HCT116 (cell line): ENCODE measurements at regions not wholly inside any gene's neighbourhood (a gene's known extent, or its start where the extent isn't known, plus 50 kb on each side); places are given as distances from the start of the nearest gene placed in this dataset.

ENCODE experiments used
- ATAC-seq: fragments of 200-7000 bp; cut with Tn5 transposase; 2 replicates; pipeline ENCODE4 v1.9.1; 2020; ENCODE audit warnings: mild to moderate bottlenecking, moderate library complexity
- BruUV-seq: library from RNA; stranded (reverse); fragments of 400-500 nt; replicated peaks from 2 replicates; lab custom pipeline; 2021; lab: Mats Ljungman, UMichigan
- CTCF ChIA-PET: fragments of 300-600 bp; sonication (Branson Sonifier 250); formaldehyde crosslinking; loops from one replicate; lab custom pipeline; 2021; ENCODE audit warnings: antibody characterized with exemption; lab: Charles Lee
- POLR2A ChIA-PET: fragments of 300-600, 350-600 bp; sonication (Branson Sonifier 250); formaldehyde crosslinking; loops from one replicate; lab custom pipeline; 2021; ENCODE audit warnings: antibody characterized with exemption; lab: Charles Lee
- RAD21 ChIA-PET, 2 experiments: fragments of 300-600 bp; sonication (Branson Sonifier 250); formaldehyde crosslinking; loops; one replicate each; lab custom pipeline; 2023; ENCODE audit warnings: low total read pairs in 2 of 2; ENCODE audit not compliant: uncharacterized antibody in 2 of 2, unreplicated experiment in 2 of 2, low non-redundant PET in 1 of 2; lab: Charles Lee
- DNase-seq: peaks from one replicate; pipeline ENCODE4 v3.0.0-alpha.2; 2010; ENCODE audit warnings: low read depth, low spot score
- H2AFZ ChIP-seq: fragments of 200-600 bp; shearing (Covaris generic), sonication (generic); 2 replicates; pipeline ENCODE4 v1.6.1; 2017; ENCODE audit warnings: low read depth, mixed run types, mixed read lengths, antibody characterized with exemption, low read length; ENCODE audit not compliant: poor library complexity, severe bottlenecking
- H3K27ac ChIP-seq: 2 replicates; pipeline ENCODE4 v1.5.1; 2012; ENCODE audit warnings: low read depth, low read length
- H3K27me3 ChIP-seq: fragments of 200-600 bp; sonication (generic); 2 replicates; pipeline ENCODE4 v1.6.1; 2016; ENCODE audit warnings: mixed run types, low read length, mixed read lengths; ENCODE audit not compliant: insufficient read depth
- H3K36me3 ChIP-seq, 2 experiments: fragments of 200-500 bp in 1 of 2; fragments of 200-600 bp in 1 of 2; sonication (Bioruptor generic) in 1 of 2; sonication (generic) in 1 of 2; 2 replicates each; pipeline versions ENCODE4 v1.5.1 to v1.6.1; 2014 to 2016; ENCODE audit warnings: low read length in 2 of 2, inconsistent platforms in 1 of 2, mixed read lengths in 1 of 2, mixed run types in 1 of 2; ENCODE audit not compliant: insufficient read depth in 2 of 2, control insufficient read depth in 1 of 2
- H3K4me1 ChIP-seq, 2 experiments: fragments of 200-600 bp in 1 of 2; sonication (generic) in 1 of 2; 2 replicates each; pipeline versions ENCODE4 v1.5.1 to v1.6.1; 2012 to 2017; ENCODE audit warnings: low read length in 2 of 2, inconsistent platforms in 1 of 2, mild to moderate bottlenecking in 1 of 2, mixed read lengths in 1 of 2, mixed run types in 1 of 2, moderate library complexity in 1 of 2; ENCODE audit not compliant: insufficient read depth in 2 of 2, control insufficient read depth in 1 of 2
- H3K4me2 ChIP-seq: fragments of 200-600 bp; sonication (generic); 2 replicates; pipeline ENCODE4 v1.6.1; 2017; ENCODE audit warnings: mixed run types, low read length, mixed read lengths
- H3K4me3 ChIP-seq, 2 experiments: fragments of 200-600 bp in 1 of 2; sonication (generic) in 1 of 2; replicated peaks in 1 of 2; 2 replicates each; pipeline ENCODE4 v1.5.1; 2011 to 2016; ENCODE audit warnings: low read length in 2 of 2, control low read depth in 1 of 2, low read depth in 1 of 2, mild to moderate bottlenecking in 1 of 2, mixed read lengths in 1 of 2, mixed run types in 1 of 2
- H3K79me2 ChIP-seq: fragments of 200-600 bp; sonication (generic); 2 replicates; pipeline ENCODE4 v1.6.1; 2017; ENCODE audit warnings: mild to moderate bottlenecking, mixed run types, low read length, moderate library complexity, mixed read lengths; ENCODE audit not compliant: insufficient read depth
- H3K9ac ChIP-seq: fragments of 200-600 bp; sonication (generic); 2 replicates; pipeline ENCODE4 v1.6.1; 2016; ENCODE audit warnings: low read length, mixed read lengths
- H3K9me2 ChIP-seq: fragments of 200-600 bp; sonication (generic), shearing (Covaris generic); 2 replicates; pipeline ENCODE4 v1.6.1; 2017; ENCODE audit warnings: mixed run types, mild to moderate bottlenecking, moderate library complexity; ENCODE audit not compliant: insufficient read depth
- H3K9me3 ChIP-seq, 2 experiments: fragments of 200-500 bp in 1 of 2; fragments of 200-600 bp in 1 of 2; sonication (Bioruptor generic) in 1 of 2; sonication (generic) in 1 of 2; 2 replicates each; pipeline ENCODE4 v1.6.1; 2014 to 2017; ENCODE audit warnings: low read length in 2 of 2, mixed read lengths in 2 of 2, inconsistent platforms in 1 of 2, low read depth in 1 of 2, mild to moderate bottlenecking in 1 of 2, mixed run types in 1 of 2, moderate library complexity in 1 of 2; ENCODE audit not compliant: control insufficient read depth in 1 of 2, insufficient read depth in 1 of 2
- H4K20me1 ChIP-seq: fragments of 200-600 bp; sonication (generic), shearing (Covaris generic); 2 replicates; pipeline ENCODE4 v1.6.1; 2017; ENCODE audit warnings: mixed run types, mild to moderate bottlenecking, moderate library complexity; ENCODE audit not compliant: insufficient read depth
- ATF3 ChIP-seq: IDR thresholded peaks from 2 replicates; pipeline ENCODE4 v1.6.1; 2012
- ELF1 ChIP-seq: IDR thresholded peaks from 2 replicates; pipeline ENCODE4 v1.6.1; 2012; ENCODE audit warnings: low read depth, borderline replicate concordance
- EZH2 ChIP-seq: fragments of 200-600 bp; sonication (generic); IDR thresholded peaks from 2 replicates; pipeline ENCODE4 v1.6.1; 2017; ENCODE audit warnings: antibody characterized with exemption, mixed run types
- EZH2phosphoT487 ChIP-seq: fragments of 200-600 bp; IDR thresholded peaks from 2 replicates; pipeline ENCODE4 v1.6.1; 2018; ENCODE audit warnings: antibody characterized with exemption, borderline replicate concordance
- POLR2A ChIP-seq: IDR thresholded peaks from 2 replicates; pipeline ENCODE4 v1.7.0; 2011; ENCODE audit warnings: borderline replicate concordance; ENCODE audit not compliant: insufficient read depth, insufficient read length; ENCODE audit errors: extremely low read depth
- POLR2AphosphoS5 ChIP-seq: IDR thresholded peaks from 2 replicates; pipeline ENCODE4 v1.6.1; 2011; ENCODE audit warnings: mild to moderate bottlenecking, low read depth, low read length, moderate library complexity
- RAD21 ChIP-seq: IDR thresholded peaks from 2 replicates; pipeline ENCODE4 v1.6.1; 2012; ENCODE audit warnings: low read depth, mild to moderate bottlenecking
- REST ChIP-seq: IDR thresholded peaks from 2 replicates; pipeline ENCODE4 v1.6.1; 2012; ENCODE audit warnings: low read depth
- SP1 ChIP-seq: IDR thresholded peaks from 2 replicates; pipeline ENCODE4 v1.6.1; 2012; ENCODE audit warnings: low read depth
- TCF7L2 ChIP-seq: IDR thresholded peaks from 2 replicates; pipeline ENCODE4 v1.7.0; 2011; ENCODE audit warnings: borderline replicate concordance, inconsistent platforms; ENCODE audit not compliant: insufficient read depth, insufficient read length; ENCODE audit errors: extremely low read depth
- YY1 ChIP-seq: IDR thresholded peaks from 2 replicates; pipeline ENCODE4 v1.6.1; 2011; ENCODE audit warnings: low read length, low read depth, moderate library complexity, mild to moderate bottlenecking; ENCODE audit not compliant: insufficient replicate concordance; ENCODE audit errors: extremely low read depth
- ZBTB33 ChIP-seq: IDR thresholded peaks from 2 replicates; pipeline ENCODE4 v1.6.1; 2011; ENCODE audit warnings: mild to moderate bottlenecking, low read length, moderate library complexity; ENCODE audit not compliant: insufficient replicate concordance; ENCODE audit errors: extremely low read depth
- ZFX ChIP-seq: fragments of 450-650 bp; IDR thresholded peaks from 2 replicates; pipeline ENCODE4 v1.6.1; 2017
- intact Hi-C: fragments of 100-400 bp; cut with micrococcal nuclease; formaldehyde crosslinking; loops from 2 replicates; pipeline ENCODE4 v1.10.0; 2022

- Histone ChIP-seq H3K27ac (no peak overlapping the region), H3K4me2 (no peak overlapping the region), H3K4me3 (no peak overlapping the region), H3K36me3 (no peaks in the 10 kb centered on the region), H2AFZ (no peak overlapping the region), H3K79me2 (no peaks in the 10 kb centered on the region), H4K20me1 (no peaks in the 10 kb centered on the region), H3K4me1 (peaks cover 3 to 17% of the 10 kb centered on the region in 2 experiments; a peak in 2 of 4 replicates), H3K27me3 (no peaks in the 10 kb centered on the region), H3K9me2 (no peaks in the 10 kb centered on the region), H3K9me3 (no peaks in the 10 kb centered on the region), H3K9ac (no peak overlapping the region)
- POLR2A ChIA-PET, result no interaction called here
- ATAC-seq (no peak), DNase-seq (no peak)
- CTCF ChIA-PET, result no interaction called here
- BruUV-seq, result no TSS peak
- intact Hi-C loops, result no loop called here
- RAD21 ChIA-PET, result no interaction called here
- no peak for TF ChIP-seq POLR2AphosphoS5
- no peak for TF ChIP-seq ZFX
- no peak for TF ChIP-seq SP1
- no peak for TF ChIP-seq RAD21
- TF ChIP-seq REST, result no peak
- no peak for TF ChIP-seq POLR2A
- TF ChIP-seq ELF1, result no peak
- TF ChIP-seq ZBTB33, result no peak
- TF ChIP-seq ATF3, result no peak
- TF ChIP-seq EZH2phosphoT487, result no peak
- TF ChIP-seq EZH2, result no peak
- no peak for TF ChIP-seq YY1
- TF ChIP-seq TCF7L2, result no peak
Measured at GRCh38 chr20:53662595-53662994, 69.0 kb upstream of the ZNF217 start.
